H1 (cell line): ENCODE measurements at regions not wholly inside any gene's neighbourhood (a gene's known extent, or its start where the extent isn't known, plus 50 kb on each side); places are given as distances from the start of the nearest gene placed in this dataset.

ENCODE experiments used
- CHD7 ChIP-seq: fragments of 300-600 bp; sonication (generic); IDR thresholded peaks from 2 replicates; pipeline ENCODE4 v1.7.1; 2012; ENCODE audit warnings: low read length, moderate library complexity, mild to moderate bottlenecking, inconsistent platforms; ENCODE audit not compliant: insufficient replicate concordance
- FOSL1 ChIP-seq: IDR thresholded peaks from 2 replicates; pipeline ENCODE4 v1.6.1; 2011; ENCODE audit warnings: mild to moderate bottlenecking, low read depth, low read length, moderate library complexity; ENCODE audit not compliant: insufficient read depth
- HDAC6 ChIP-seq: IDR thresholded peaks from one replicate; pipeline ENCODE4 v1.7.1; 2012; ENCODE audit warnings: low read depth, mild to moderate bottlenecking, inconsistent platforms, low read length, moderate library complexity
- RNF2 ChIP-seq: fragments of 200-900, 300-1000 bp; sonication (generic); IDR thresholded peaks from 2 replicates; pipeline ENCODE4 v1.7.1; 2016; ENCODE audit warnings: borderline replicate concordance, low read depth, mild to moderate bottlenecking, antibody characterized with exemption, low read length; ENCODE audit not compliant: poor library complexity, severe bottlenecking; ENCODE audit errors: missing control alignments
- SRF ChIP-seq: IDR thresholded peaks from 2 replicates; pipeline ENCODE4 v1.6.1; 2011; ENCODE audit warnings: mild to moderate bottlenecking, low read depth, low read length, moderate library complexity
- TF ChIP-seq, protein P1 (sequence below), 3 experiments: IDR thresholded peaks; 1 replicate in 2 of 3; 2 replicates in 1 of 3; pipeline versions ENCODE4 v1.5.1 to v1.6.1; 2011; ENCODE audit warnings: low read length in 3 of 3, mild to moderate bottlenecking in 3 of 3, inconsistent platforms in 2 of 3, low read depth in 1 of 3, moderate library complexity in 1 of 3; ENCODE audit not compliant: insufficient read depth in 1 of 3; ENCODE audit errors: control extremely low read depth in 1 of 3

DNA sequence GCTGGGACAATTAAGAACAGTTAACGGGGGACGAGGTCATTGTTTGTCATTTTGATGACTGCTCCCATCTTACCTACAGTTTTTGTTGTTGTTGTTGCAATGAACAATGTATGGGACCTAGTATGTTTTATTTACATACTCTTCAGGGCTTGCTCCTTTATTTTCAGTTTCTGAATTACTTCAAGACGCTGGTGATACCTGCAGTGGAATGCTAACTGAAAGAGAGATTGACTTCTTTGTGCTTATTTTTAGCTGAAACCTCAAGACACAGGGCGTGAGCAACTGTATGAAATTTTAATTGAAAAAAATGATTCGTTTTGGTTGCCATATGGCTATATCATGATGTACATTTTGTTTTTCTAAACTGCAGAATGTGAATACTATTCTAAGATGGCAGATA is 297.9 kb downstream of the EDEM1 start (continued):
- TF ChIP-seq RNF2 (no peak), CHD7 (no peak), FOSL1 (no peak), SRF (no peak), HDAC6 (no peak)
- TF ChIP-seq, protein P1, sequence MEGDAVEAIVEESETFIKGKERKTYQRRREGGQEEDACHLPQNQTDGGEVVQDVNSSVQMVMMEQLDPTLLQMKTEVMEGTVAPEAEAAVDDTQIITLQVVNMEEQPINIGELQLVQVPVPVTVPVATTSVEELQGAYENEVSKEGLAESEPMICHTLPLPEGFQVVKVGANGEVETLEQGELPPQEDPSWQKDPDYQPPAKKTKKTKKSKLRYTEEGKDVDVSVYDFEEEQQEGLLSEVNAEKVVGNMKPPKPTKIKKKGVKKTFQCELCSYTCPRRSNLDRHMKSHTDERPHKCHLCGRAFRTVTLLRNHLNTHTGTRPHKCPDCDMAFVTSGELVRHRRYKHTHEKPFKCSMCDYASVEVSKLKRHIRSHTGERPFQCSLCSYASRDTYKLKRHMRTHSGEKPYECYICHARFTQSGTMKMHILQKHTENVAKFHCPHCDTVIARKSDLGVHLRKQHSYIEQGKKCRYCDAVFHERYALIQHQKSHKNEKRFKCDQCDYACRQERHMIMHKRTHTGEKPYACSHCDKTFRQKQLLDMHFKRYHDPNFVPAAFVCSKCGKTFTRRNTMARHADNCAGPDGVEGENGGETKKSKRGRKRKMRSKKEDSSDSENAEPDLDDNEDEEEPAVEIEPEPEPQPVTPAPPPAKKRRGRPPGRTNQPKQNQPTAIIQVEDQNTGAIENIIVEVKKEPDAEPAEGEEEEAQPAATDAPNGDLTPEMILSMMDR (IDR thresholded peaks at IDR 0.05; ENCODE audit: control extremely low read depth in 1 of 3, insufficient read depth in 1 of 3, low read depth in 1 of 3, low read length in 3 of 3): no peak
